ENCODE measurements at regions not wholly inside any gene's neighbourhood (a gene's known extent, or its start where the extent isn't known, plus 50 kb on each side); places are given as distances from the start of the nearest gene placed in this dataset.

GRCh38 chr4:170748975-170749374 lies 659.2 kb upstream of the AADAT start:
- no peaks in the 10 kb centered on the region for H3K36me3 ChIP-seq (ENCODE audit: control insufficient read depth, insufficient read depth, low read length)
- H3K9me3 ChIP-seq (ENCODE audit: control insufficient read depth, low read depth, low read length): no peaks in the 10 kb centered on the region
- H3K27ac ChIP-seq (ENCODE audit: low read length): no peak overlapping the region
- DNase-seq: no peak
- WGBS (ENCODE audit: insufficient coverage, low lambda C conversion rate): 100% methylated on average over 2 of the region's 2 CpGs
- H3K27me3 ChIP-seq (ENCODE audit: control insufficient read depth, insufficient read depth, low read length): no peaks in the 10 kb centered on the region
- H3K4me1 ChIP-seq (ENCODE audit: control insufficient read depth, insufficient read depth, low read length): no peaks in the 10 kb centered on the region
- H3K4me3 ChIP-seq (ENCODE audit: low read length): no peak overlapping the region

- Histone ChIP-seq H3K4me1 (ENCODE audit: control insufficient read depth, insufficient read depth, low read length) (no peaks in the 10 kb centered on the region), H3K36me3 (ENCODE audit: control insufficient read depth, insufficient read depth, low read length) (no peaks in the 10 kb centered on the region), H3K27me3 (ENCODE audit: control insufficient read depth, insufficient read depth, low read length) (no peaks in the 10 kb centered on the region), H3K9me3 (ENCODE audit: control insufficient read depth, low read depth, low read length) (no peaks in the 10 kb centered on the region), H3K27ac (ENCODE audit: low read length) (no peak overlapping the region), H3K4me3 (ENCODE audit: low read length) (no peak overlapping the region)
- 70% methylated on average over 2 of the region's 13 CpGs for WGBS (ENCODE audit: insufficient coverage, low lambda C conversion rate)
- peak in 1 of 2 donors; percentile 5 for DNase-seq
Observed at GRCh38 chr4:170743633-170744032, 653.9 kb upstream of the AADAT start.

DNA sequence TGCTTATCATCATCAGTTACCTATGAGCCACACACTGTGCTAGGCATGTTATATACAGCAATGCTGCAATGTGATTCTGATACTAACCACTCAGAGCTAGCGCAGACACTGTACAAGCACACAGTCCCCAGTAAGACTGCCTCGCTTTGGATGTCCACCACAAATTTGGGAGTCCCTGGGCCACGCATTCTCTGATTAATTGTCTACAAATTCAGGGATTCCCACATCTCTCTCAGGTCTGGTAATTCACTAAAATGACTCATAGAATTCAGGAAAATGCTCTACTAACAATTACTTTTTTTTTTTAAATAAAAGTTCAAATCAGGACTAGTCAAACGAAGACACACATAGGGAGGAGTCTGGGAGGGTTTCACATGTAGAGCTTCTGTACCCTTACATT lies 652.1 kb upstream of the AADAT start:
- H3K36me3 ChIP-seq (ENCODE audit: control insufficient read depth, insufficient read depth, low read length): no peaks in the 10 kb centered on the region
- H3K4me1 ChIP-seq (ENCODE audit: control insufficient read depth, insufficient read depth, low read length): no peaks in the 10 kb centered on the region
- no peak overlapping the region for H3K27ac ChIP-seq (ENCODE audit: low read length)
- H3K4me3 ChIP-seq (ENCODE audit: low read length): no peak overlapping the region
- no peaks in the 10 kb centered on the region for H3K9me3 ChIP-seq (ENCODE audit: control insufficient read depth, low read depth, low read length)
- H3K27me3 ChIP-seq (ENCODE audit: control insufficient read depth, insufficient read depth, low read length): no peaks in the 10 kb centered on the region
- 100% methylated on average over 2 of the region's 4 CpGs for WGBS (ENCODE audit: insufficient coverage, low lambda C conversion rate)
- DNase-seq: no peak

- H3K36me3 ChIP-seq (ENCODE audit: control insufficient read depth, insufficient read depth, low read length): no peaks in the 10 kb centered on the region
- no peaks in the 10 kb centered on the region for H3K4me1 ChIP-seq (ENCODE audit: control insufficient read depth, insufficient read depth, low read length)
- no peak overlapping the region for H3K27ac ChIP-seq (ENCODE audit: low read length)
- H3K9me3 ChIP-seq (ENCODE audit: control insufficient read depth, low read depth, low read length): no peaks in the 10 kb centered on the region
- DNase-seq: no peak
- no peaks in the 10 kb centered on the region for H3K27me3 ChIP-seq (ENCODE audit: control insufficient read depth, insufficient read depth, low read length)
- H3K4me3 ChIP-seq (ENCODE audit: low read length): no peak overlapping the region
Observed at GRCh38 chr4:170736710-170737109, 647.0 kb upstream of the AADAT start.

GRCh38 chr4:170729897-170730296 lies 640.1 kb upstream of the AADAT start:
- 100% methylated on average over 1 of the region's 3 CpGs for WGBS (ENCODE audit: insufficient coverage, low lambda C conversion rate)
- H3K27me3 ChIP-seq (ENCODE audit: control insufficient read depth, insufficient read depth, low read length): no peaks in the 10 kb centered on the region
- H3K27ac ChIP-seq (ENCODE audit: low read length): no peak overlapping the region
- no peaks in the 10 kb centered on the region for H3K9me3 ChIP-seq (ENCODE audit: control insufficient read depth, low read depth, low read length)
- no peaks in the 10 kb centered on the region for H3K36me3 ChIP-seq (ENCODE audit: control insufficient read depth, insufficient read depth, low read length)
- H3K4me1 ChIP-seq (ENCODE audit: control insufficient read depth, insufficient read depth, low read length): no peaks in the 10 kb centered on the region
- H3K4me3 ChIP-seq (ENCODE audit: low read length): no peak overlapping the region
- DNase-seq: no peak

- WGBS (ENCODE audit: insufficient coverage, low lambda C conversion rate): no CpG with 5 or more reads among the region's 4 CpGs
- Histone ChIP-seq H3K4me1 (ENCODE audit: control insufficient read depth, insufficient read depth, low read length) (no peaks in the 10 kb centered on the region), H3K36me3 (ENCODE audit: control insufficient read depth, insufficient read depth, low read length) (no peaks in the 10 kb centered on the region), H3K27me3 (ENCODE audit: control insufficient read depth, insufficient read depth, low read length) (no peaks in the 10 kb centered on the region), H3K4me3 (ENCODE audit: low read length) (no peak overlapping the region), H3K27ac (ENCODE audit: low read length) (no peak overlapping the region), H3K9me3 (ENCODE audit: control insufficient read depth, low read depth, low read length) (no peaks in the 10 kb centered on the region)
- DNase-seq: no peak
Observed at GRCh38 chr4:170729236-170729635, 639.5 kb upstream of the AADAT start.

GRCh38 chr4:170724191-170724590 lies 634.4 kb upstream of the AADAT start:
- H3K4me3 ChIP-seq (ENCODE audit: low read length): no peak overlapping the region
- H3K27ac ChIP-seq (ENCODE audit: low read length): no peak overlapping the region
- H3K9me3 ChIP-seq (ENCODE audit: control insufficient read depth, low read depth, low read length): no peaks in the 10 kb centered on the region
- no peaks in the 10 kb centered on the region for H3K36me3 ChIP-seq (ENCODE audit: control insufficient read depth, insufficient read depth, low read length)
- no peaks in the 10 kb centered on the region for H3K4me1 ChIP-seq (ENCODE audit: control insufficient read depth, insufficient read depth, low read length)
- H3K27me3 ChIP-seq (ENCODE audit: control insufficient read depth, insufficient read depth, low read length): no peaks in the 10 kb centered on the region
- DNase-seq: no peak
- WGBS (ENCODE audit: insufficient coverage, low lambda C conversion rate): no CpG with 5 or more reads among the region's 1 CpG

- H3K36me3 ChIP-seq (ENCODE audit: control insufficient read depth, insufficient read depth, low read length): no peaks in the 10 kb centered on the region
- no peak overlapping the region for H3K27ac ChIP-seq (ENCODE audit: low read length)
- DNase-seq: no peak
- no peaks in the 10 kb centered on the region for H3K9me3 ChIP-seq (ENCODE audit: control insufficient read depth, low read depth, low read length)
- no CpG with 5 or more reads among the region's 2 CpGs for WGBS (ENCODE audit: insufficient coverage, low lambda C conversion rate)
- no peaks in the 10 kb centered on the region for H3K4me1 ChIP-seq (ENCODE audit: control insufficient read depth, insufficient read depth, low read length)
- no peak overlapping the region for H3K4me3 ChIP-seq (ENCODE audit: low read length)
- H3K27me3 ChIP-seq (ENCODE audit: control insufficient read depth, insufficient read depth, low read length): no peaks in the 10 kb centered on the region
Observed at GRCh38 chr4:170723171-170723570, 633.4 kb upstream of the AADAT start.

DNA sequence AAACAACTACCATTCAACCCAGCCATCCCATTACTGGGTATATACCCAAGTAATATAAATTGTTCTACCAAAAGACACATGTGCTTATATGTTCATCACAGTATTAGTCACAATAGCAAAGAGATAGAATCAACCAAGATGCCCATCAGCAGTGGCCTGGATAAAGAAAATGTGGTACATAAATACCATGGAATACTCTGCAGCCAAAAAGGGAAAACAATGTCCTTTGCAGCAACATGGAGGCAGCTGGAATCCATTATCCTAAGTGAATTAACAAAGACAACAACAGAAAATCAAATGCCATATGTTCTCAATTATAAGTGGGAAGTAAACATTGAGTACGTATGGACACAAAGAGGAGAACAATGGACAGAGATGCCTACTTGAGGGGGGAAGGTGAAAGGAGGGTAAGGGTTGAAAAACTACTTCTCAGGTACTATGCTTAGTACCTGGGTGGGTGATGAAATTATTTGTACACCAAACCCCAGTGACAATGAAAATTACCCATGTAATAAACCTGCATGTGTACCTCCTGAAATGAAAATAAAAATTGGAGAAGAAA lies 632.1 kb upstream of the AADAT start:
- Histone ChIP-seq H3K4me3 (ENCODE audit: low read length) (no peak overlapping the region), H3K36me3 (ENCODE audit: control insufficient read depth, insufficient read depth, low read length) (no peaks in the 10 kb centered on the region), H3K9me3 (ENCODE audit: control insufficient read depth, low read depth, low read length) (no peaks in the 10 kb centered on the region), H3K4me1 (ENCODE audit: control insufficient read depth, insufficient read depth, low read length) (no peaks in the 10 kb centered on the region), H3K27me3 (ENCODE audit: control insufficient read depth, insufficient read depth, low read length) (no peaks in the 10 kb centered on the region), H3K27ac (ENCODE audit: low read length) (no peak overlapping the region)
- no peak for DNase-seq
- 80% methylated on average over 1 of the region's 1 CpG for WGBS (ENCODE audit: insufficient coverage, low lambda C conversion rate)

- no peaks in the 10 kb centered on the region for H3K4me1 ChIP-seq (ENCODE audit: control insufficient read depth, insufficient read depth, low read length)
- 100% methylated on average over 1 of the region's 1 CpG for WGBS (ENCODE audit: insufficient coverage, low lambda C conversion rate)
- no peak for DNase-seq
Observed at GRCh38 chr4:170716868-170717267, 627.1 kb upstream of the AADAT start.

GRCh38 chr4:170705907-170706306 lies 616.2 kb upstream of the AADAT start:
- Histone ChIP-seq H3K27ac (ENCODE audit: low read length) (no peak overlapping the region), H3K27me3 (ENCODE audit: control insufficient read depth, insufficient read depth, low read length) (no peaks in the 10 kb centered on the region), H3K9me3 (ENCODE audit: control insufficient read depth, low read depth, low read length) (no peaks in the 10 kb centered on the region), H3K4me1 (ENCODE audit: control insufficient read depth, insufficient read depth, low read length) (no peaks in the 10 kb centered on the region), H3K36me3 (ENCODE audit: control insufficient read depth, insufficient read depth, low read length) (no peaks in the 10 kb centered on the region), H3K4me3 (ENCODE audit: low read length) (no peak overlapping the region)
- WGBS (ENCODE audit: insufficient coverage, low lambda C conversion rate): 94% methylated on average over 2 of the region's 3 CpGs
- no peak for DNase-seq

More at GRCh38 chr4:170716868-170717267, 627.1 kb upstream of the AADAT start:
- Histone ChIP-seq H3K27me3 (ENCODE audit: control insufficient read depth, insufficient read depth, low read length) (no peaks in the 10 kb centered on the region), H3K4me3 (ENCODE audit: low read length) (no peak overlapping the region), H3K36me3 (ENCODE audit: control insufficient read depth, insufficient read depth, low read length) (no peaks in the 10 kb centered on the region), H3K27ac (ENCODE audit: low read length) (no peak overlapping the region), H3K9me3 (ENCODE audit: control insufficient read depth, low read depth, low read length) (no peaks in the 10 kb centered on the region)
